AG04449 (cell line): ENCODE measurements at regions not wholly inside any gene's neighbourhood (a gene's known extent, or its start where the extent isn't known, plus 50 kb on each side); places are given as distances from the start of the nearest gene placed in this dataset.

ENCODE experiments used
- CTCF ChIA-PET: fragments of 350-600 bp; formaldehyde crosslinking; extraction: SDS; loops from one replicate; lab custom pipeline; 2021; ENCODE audit warnings: antibody characterized with exemption; lab: Yijun Ruan, JAX
- POLR2A ChIA-PET: fragments of 400-600, 350-600 bp; formaldehyde crosslinking; extraction: SDS; loops from one replicate; lab custom pipeline; 2020; ENCODE audit warnings: antibody characterized with exemption, inconsistent platforms; lab: Yijun Ruan, JAX
- DNase-seq: peaks from one replicate; pipeline ENCODE4 v3.0.0-alpha.2; 2010; ENCODE audit warnings: low read depth, low spot score
- H3K4me3 ChIP-seq: 2 replicates; pipeline ENCODE4 v1.5.1; 2011; ENCODE audit warnings: low read depth, mild to moderate bottlenecking, control low read depth, low read length
- CTCF ChIP-seq: IDR thresholded peaks from one replicate; pipeline ENCODE4 v1.5.1; 2011; ENCODE audit warnings: mild to moderate bottlenecking, moderate library complexity, low read length, control low read depth, inconsistent platforms; ENCODE audit not compliant: insufficient read depth; ENCODE audit errors: missing control alignments

DNA sequence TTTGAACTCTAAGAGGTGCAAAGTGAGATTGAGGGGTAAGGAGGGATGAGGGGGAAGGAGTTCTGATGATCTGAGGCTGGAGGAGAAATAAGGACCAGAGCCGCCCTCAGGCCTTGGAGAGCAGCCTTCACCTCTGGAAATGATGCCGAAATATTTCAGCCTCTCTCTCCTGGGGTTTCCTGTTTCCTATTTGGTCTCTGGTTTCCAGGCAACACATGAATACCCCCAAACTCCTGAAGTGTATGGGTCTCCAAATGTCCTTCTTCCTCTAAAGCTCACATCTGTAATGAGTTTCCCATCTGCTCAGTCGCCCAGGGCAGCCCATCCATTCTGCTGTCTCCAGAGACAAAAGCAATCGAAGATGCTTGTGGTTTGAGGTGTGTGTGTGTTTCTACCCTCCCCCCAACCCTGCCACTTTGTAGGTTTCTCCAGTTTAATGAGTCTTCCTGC lies 52.0 kb upstream of the FAM20B start:
- ChIA-PET POLR2A (no interaction called here), CTCF (interaction anchor here (1.5 kb wide), 1 partner anchor 21 kb away, joined by 3 read pairs; no protein-coding TSS in a partner anchor)
- H3K4me3 ChIP-seq, result no peak overlapping the region
- TF ChIP-seq CTCF, result no peak
- DNase-seq, result no peak
